GM13976 (cell line): ENCODE measurements at regions not wholly inside any gene's neighbourhood (a gene's known extent, or its start where the extent isn't known, plus 50 kb on each side); places are given as distances from the start of the nearest gene placed in this dataset.

Experiments
- DNase-seq: peaks from one replicate; pipeline ENCODE4 v3.0.0; 2012; ENCODE audit warnings: low spot score
- in situ Hi-C: fragments of 300-500 bp; cut with MboI; formaldehyde crosslinking; loops from one replicate; pipeline ENCODE4 v1.12.0; 2022; ENCODE audit warnings: low sequenced_read_pairs, mixed read lengths, inconsistent platforms; ENCODE audit not compliant: unreplicated experiment
- TF ChIP-seq, protein P1 (sequence below): IDR thresholded peaks from 2 replicates; pipeline ENCODE4 v1.5.1; 2012; ENCODE audit warnings: borderline replicate concordance, mild to moderate bottlenecking; ENCODE audit not compliant: insufficient read depth; ENCODE audit errors: extremely low read depth, missing control alignments, control extremely low read depth

DNA sequence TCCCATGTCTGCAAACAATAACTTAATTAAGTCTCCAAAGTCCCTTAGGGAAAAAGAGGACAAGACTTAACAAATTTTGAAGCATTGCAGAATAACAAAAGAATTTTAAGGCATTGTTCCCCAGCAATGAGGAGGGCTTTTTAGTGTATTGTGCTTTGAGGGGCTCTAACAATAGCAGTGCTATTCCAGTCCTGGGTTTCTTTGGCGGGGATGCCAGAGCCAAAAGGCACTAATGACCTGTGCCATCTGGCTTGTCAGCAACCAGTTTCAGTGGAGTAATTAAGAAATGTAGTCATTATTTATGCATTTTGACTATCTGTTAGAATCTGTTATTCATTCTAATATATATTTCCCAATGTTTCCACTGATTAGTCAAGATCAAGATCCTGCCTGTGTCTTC is 575.4 kb downstream of the SPRY1 start:
- in situ Hi-C loops, result no loop called here
- DNase-seq, result no peak
- TF ChIP-seq, protein P1, sequence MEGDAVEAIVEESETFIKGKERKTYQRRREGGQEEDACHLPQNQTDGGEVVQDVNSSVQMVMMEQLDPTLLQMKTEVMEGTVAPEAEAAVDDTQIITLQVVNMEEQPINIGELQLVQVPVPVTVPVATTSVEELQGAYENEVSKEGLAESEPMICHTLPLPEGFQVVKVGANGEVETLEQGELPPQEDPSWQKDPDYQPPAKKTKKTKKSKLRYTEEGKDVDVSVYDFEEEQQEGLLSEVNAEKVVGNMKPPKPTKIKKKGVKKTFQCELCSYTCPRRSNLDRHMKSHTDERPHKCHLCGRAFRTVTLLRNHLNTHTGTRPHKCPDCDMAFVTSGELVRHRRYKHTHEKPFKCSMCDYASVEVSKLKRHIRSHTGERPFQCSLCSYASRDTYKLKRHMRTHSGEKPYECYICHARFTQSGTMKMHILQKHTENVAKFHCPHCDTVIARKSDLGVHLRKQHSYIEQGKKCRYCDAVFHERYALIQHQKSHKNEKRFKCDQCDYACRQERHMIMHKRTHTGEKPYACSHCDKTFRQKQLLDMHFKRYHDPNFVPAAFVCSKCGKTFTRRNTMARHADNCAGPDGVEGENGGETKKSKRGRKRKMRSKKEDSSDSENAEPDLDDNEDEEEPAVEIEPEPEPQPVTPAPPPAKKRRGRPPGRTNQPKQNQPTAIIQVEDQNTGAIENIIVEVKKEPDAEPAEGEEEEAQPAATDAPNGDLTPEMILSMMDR, result no peak

DNA sequence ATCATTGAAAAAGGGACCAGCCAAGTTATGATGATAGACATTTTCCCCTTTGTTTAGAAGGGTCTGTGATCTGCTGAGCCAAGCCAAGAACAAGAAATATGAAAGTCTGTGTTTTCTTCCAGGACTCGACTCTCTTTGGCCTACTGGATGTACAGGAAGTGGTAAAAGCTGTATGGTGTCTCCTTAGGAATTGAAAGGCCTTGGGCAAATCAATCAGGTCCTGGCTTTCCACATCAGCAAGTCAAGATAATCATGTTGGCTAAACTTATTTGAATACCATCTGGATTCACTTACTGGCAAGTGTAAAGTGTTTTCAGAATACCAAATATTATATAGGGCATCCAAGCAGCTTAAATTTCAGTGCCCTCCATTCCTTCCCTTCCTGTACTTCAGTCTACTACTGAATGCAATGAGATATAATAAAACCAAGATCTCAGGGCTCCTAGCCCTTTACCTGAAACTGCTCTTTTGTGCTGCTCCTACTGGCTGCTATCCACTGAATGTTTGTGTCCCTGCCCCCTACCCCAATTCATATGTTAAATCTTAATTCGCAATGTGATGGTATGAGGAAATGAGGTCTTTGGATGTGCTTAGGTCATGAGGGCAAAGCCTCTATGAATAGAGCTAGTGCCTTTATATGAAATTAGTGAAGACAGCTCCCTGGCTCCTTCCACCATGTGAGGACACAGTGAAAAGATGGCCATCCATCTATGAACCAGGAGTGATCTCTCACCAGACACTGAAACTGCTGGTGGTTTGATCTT is 578.0 kb downstream of the SPRY1 start:
- in situ Hi-C loops, result no loop called here
- TF ChIP-seq, protein P1, result no peak
- no peak for DNase-seq

DNA sequence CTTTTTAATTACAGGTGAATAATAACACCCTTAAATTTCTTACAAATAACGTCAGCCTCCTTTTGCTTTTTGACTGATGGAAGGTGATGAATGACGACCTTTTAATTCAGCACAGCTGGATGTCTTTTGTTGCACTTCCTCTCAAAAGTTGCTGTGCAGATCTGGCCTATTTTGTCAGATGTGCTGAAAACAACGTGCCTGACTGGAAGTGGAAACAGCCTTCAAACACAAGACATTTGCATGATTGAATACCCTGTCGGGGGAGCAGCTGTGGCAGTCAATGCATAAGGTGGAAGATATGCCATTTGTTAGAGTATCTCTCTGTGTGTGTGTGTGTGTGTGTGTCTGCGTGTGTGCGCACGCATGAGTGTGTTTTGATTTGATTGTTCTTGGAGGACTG is 579.7 kb downstream of the SPRY1 start:
- TF ChIP-seq, protein P1, result no peak
- DNase-seq, result no peak
- in situ Hi-C loops, result no loop called here

- TF ChIP-seq, protein P1, result no peak
- in situ Hi-C loops, result no loop called here
- DNase-seq, result no peak
These were observed 580.2 kb downstream of the SPRY1 start for GRCh38 chr4:123976819-123977218.

GRCh38 chr4:123977641-123978081 is 581.1 kb downstream of the SPRY1 start:
- no peak for DNase-seq
- in situ Hi-C loops, result no loop called here
- TF ChIP-seq, protein P1, result no peak

- in situ Hi-C loops, result no loop called here
- DNase-seq, result no peak
These were observed 582.0 kb downstream of the SPRY1 start for GRCh38 chr4:123978637-123979036.

More at GRCh38 chr4:123978637-123979036, 582.0 kb downstream of the SPRY1 start:
- TF ChIP-seq, protein P1, result no peak
